Stimulated activated CD8-positive, alpha-beta memory T cell treated with anti-CD3 and anti-CD28 coated beads, Interleukin-4, amount 100 ng/mL, for 4 hours (primary cell): ENCODE measurements at regions not wholly inside any gene's neighbourhood (a gene's known extent, or its start where the extent isn't known, plus 50 kb on each side); places are given as distances from the start of the nearest gene placed in this dataset.
A peak's percentile ranks its signal among the peaks of the same experiment; 100 is the strongest.

Experiments
- DNase-seq, 2 donors: peaks; one replicate each; pipeline ENCODE4 v3.0.0-alpha.2; 2020; ENCODE audit warnings: low read depth in 2 of 2, low spot score in 1 of 2

GRCh38 chr4:36394352-36394903 lies 113.0 kb downstream of the DTHD1 start:
- DNase-seq: no peak

- DNase-seq: peak in 1 of 2 donors; percentile 43
Measured at GRCh38 chr4:36399762-36400353, 118.4 kb downstream of the DTHD1 start.

DNA sequence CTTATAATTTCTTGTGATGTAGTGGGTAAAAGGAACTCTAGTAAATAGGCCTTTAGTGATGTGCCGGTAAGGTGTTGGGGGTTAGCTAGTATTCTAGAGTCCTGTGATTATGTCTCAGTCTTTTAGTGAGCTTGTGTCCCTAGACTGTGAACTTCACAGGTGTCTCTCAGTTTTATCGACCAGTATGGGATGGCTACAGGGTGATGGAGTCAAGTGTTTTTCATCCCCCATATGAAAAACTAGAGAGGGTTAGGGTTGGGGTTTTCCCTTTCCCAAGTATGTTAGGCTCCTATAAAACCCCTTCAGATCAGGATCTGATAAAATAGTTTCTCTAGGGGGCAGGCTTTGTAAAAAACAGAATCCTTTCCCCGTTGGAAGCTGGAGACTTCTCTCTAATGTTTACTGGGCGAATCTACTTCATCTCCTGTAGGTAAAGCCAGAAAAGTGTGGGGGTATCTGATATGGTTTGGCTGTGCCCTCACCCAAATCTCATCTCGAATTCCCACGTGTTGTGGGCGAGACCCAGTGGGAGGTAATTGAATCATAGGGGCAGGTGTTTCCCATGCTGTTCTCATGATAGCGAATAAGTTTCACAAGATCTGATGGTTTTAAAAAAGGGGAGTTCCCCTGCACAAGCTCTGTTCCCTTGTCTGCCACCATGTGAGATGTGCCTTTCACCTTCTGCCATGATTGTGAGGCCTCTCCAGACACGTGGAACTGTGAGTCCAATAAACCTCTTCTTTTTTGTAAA lies 120.8 kb downstream of the DTHD1 start:
- no peak for DNase-seq

GRCh38 chr4:36411338-36411737 lies 129.9 kb downstream of the DTHD1 start:
- no peak for DNase-seq

DNA sequence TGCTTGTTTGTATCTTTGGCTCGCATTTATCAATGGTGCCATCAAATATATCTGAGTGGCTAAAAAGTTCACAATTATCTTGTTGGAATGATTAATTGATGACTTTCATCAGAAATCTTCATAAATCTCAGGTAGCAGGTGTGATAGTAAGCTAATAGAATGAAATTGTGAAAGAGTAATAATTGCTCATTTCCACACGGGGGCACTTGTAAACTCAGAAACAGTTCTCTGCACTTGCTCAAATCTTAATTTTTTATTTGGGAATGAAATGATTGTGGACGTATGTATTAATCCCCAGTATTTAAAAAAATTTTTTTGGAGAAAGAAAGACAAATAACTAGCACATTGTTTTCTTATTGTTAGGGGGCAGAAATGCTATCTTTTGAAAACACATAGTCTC lies 132.8 kb downstream of the DTHD1 start:
- no peak for DNase-seq

DNA sequence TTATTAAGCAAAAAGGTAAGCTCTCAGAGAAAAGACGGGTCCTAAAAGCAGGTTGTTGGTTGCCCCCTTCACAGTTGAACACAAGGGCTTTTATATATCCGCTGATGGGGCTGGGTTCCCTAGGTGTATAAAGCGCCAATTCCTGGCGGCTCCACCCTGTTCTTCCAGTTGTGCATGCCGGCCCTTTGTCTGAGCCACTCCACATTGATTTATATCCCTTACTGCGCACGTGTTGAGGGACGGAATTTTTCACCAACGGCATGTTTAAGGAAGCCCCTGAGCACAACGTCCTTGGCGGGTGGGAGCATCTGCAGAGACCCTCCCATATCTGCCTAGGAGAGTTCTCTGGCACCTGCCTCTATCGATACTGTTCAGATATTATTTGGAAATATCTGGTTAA lies 135.7 kb downstream of the DTHD1 start:
- no peak for DNase-seq

DNA sequence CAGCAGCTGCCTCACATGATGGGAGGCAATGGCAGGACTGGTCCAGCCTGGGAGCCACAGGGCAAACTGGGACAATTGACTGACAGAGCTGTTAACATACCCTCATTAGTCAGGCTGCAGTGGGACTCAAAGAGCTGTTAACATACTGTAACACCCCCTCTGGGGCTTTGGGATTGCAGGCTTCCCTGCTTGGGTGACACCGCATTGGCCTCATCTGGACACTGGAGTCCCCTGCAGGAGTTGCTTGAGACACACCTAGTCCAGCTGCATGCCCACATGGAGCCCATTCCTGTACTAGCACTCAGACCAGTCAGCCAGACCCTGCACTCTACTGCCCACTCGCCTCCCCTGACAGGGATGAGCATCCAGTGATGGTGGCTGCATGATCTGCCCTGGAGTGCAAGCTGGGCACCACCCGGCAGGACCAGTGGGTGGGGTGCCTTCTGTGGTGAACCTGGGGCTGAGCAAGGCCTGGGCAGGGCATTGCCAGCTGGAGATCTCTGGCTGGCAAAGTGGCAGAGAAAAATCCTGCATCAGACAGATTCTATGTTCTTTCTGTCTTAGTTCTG lies 138.8 kb downstream of the DTHD1 start:
- no peak for DNase-seq

DNA sequence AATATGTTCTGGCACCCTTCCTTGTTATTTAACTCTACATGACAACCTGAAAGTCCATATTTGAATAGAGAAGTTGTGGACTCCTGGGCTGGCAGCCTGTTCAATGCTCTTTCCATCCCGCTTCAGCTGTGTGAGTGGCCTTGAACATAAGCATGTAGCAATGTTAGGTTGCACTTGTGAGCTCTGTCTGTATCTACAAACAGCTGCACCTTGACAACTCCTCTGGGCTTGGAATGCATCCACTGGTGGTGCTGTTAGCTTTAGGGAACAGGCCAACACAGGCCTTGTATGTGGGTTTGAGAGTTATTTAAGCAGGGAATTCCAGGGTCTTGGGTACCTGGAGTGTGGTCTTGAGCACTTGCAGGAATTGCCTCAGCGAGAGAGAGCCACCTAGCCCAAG lies 141.2 kb downstream of the DTHD1 start:
- DNase-seq: no peak

GRCh38 chr4:36426741-36427140 lies 145.3 kb downstream of the DTHD1 start:
- DNase-seq: no peak

GRCh38 chr4:36427696-36428095 lies 146.3 kb downstream of the DTHD1 start:
- no peak for DNase-seq

DNA sequence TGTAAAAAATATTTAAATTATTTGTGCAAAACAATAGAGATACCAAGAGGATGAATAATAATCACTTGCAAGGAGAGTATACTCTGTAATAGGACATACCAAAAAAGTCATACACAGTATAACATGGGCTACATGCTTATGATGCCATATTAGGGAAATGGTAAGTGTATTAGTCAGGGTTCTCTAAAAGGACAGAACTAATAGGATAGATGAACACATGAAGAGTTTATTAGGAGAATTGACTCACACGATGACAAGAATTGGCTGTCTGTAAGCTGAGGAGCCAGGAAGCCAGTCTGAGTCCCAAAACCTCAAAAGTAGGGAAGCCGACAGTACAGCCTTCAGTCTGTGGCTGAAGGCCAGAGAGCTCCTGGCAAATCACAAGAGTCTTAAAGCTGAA lies 151.2 kb downstream of the DTHD1 start:
- no peak for DNase-seq

GRCh38 chr4:36439556-36439955 lies 158.1 kb downstream of the DTHD1 start:
- DNase-seq: no peak

GRCh38 chr4:36445480-36445879 lies 164.1 kb downstream of the DTHD1 start:
- DNase-seq: no peak

- no peak for DNase-seq
Measured at GRCh38 chr4:36446275-36446674, 164.9 kb downstream of the DTHD1 start.

DNA sequence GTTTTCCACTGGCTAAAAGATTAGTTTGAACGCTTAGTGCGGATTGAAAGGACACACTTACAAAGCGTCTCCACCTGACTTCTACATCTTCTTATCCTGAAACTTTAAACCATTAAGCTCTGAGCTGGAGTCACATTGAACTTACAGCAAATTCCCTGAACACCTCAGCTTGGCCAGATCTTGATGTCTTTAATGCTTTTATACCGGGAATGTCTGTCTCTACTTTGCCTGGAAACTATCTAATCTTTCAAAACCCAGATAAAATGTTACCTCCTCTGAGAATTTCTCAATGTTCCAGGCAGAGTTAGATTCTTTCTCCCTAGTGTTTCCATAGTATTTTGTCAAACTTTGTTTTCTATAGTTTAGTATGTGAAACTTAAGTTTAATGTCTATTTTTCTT lies 179.9 kb downstream of the DTHD1 start:
- no peak for DNase-seq

DNA sequence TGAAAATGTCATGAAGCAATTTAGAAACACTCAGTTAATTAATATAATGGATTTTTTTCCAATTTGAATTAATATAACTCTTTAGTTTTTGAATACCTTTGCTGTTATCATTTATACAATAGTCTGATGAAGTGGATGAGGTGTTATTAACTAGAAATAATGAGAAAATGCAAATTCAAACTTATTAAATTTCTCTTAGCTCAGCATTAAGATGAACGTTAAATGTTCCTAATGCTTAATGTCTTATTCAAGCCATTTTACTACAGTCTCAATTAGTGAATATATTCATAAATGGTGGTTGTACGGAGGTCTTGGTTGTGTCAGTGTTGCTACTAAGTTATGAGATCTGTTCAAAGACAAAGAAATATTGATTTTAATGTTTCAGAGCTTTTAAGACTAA lies 186.3 kb downstream of the DTHD1 start:
- no peak for DNase-seq

- no peak for DNase-seq
Measured at GRCh38 chr4:36471903-36472302, 190.5 kb downstream of the DTHD1 start.

GRCh38 chr4:36476135-36476534 lies 194.7 kb downstream of the DTHD1 start:
- no peak for DNase-seq

GRCh38 chr4:36477861-36478260 lies 196.4 kb downstream of the DTHD1 start:
- DNase-seq: no peak

DNA sequence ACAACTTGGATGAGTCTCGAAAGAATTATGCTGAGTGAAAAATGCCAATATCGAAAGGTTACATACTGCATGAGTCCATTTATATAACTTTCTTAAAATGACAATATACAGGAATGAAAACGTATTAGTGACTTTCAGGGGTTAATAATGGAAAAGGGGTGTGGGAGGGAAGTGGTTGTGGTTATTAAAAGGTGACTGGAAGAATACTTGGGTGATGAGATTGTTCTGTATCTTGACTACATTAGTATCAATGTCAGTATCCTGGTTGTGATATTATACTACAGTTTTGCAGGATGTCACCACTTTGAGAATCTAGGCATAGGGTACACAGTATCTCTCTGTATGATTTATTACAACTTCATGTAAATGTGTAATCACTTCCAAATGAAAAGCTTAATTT lies 204.5 kb downstream of the DTHD1 start:
- DNase-seq: no peak

- no peak for DNase-seq
Measured at GRCh38 chr4:36489798-36490197, 208.4 kb downstream of the DTHD1 start.

DNA sequence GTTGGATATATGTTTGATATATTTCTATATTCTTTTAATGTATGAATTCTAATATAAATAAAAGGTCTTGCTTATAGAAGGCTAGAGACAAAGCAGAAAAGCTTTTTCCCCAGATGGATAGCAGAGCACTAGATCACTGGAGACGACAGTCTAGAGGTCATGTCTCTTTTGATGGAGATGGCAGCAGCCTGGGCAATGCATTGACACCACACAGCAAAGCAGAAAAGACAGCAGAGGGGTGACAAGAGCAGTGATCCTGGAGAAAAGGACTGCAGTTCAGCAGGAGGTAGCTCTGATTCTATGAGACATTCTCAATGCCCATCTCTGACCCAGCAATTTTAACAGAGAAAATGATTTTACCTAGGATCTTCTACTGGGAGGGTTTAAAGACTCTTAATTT lies 210.6 kb downstream of the DTHD1 start:
- no peak for DNase-seq
